GM12875 (cell line): ENCODE measurements at regions not wholly inside any gene's neighbourhood (a gene's known extent, or its start where the extent isn't known, plus 50 kb on each side); places are given as distances from the start of the nearest gene placed in this dataset.

Source experiments
- H3K4me3 ChIP-seq: one replicate; pipeline ENCODE4 v1.5.1; 2011; ENCODE audit warnings: low read depth, low read length, control low read depth
- CTCF ChIP-seq: IDR thresholded peaks from 2 replicates; pipeline ENCODE4 v1.5.1; 2011; ENCODE audit warnings: low read depth, mild to moderate bottlenecking, control low read depth, inconsistent platforms, low read length, moderate library complexity, borderline replicate concordance; ENCODE audit not compliant: insufficient read depth

DNA sequence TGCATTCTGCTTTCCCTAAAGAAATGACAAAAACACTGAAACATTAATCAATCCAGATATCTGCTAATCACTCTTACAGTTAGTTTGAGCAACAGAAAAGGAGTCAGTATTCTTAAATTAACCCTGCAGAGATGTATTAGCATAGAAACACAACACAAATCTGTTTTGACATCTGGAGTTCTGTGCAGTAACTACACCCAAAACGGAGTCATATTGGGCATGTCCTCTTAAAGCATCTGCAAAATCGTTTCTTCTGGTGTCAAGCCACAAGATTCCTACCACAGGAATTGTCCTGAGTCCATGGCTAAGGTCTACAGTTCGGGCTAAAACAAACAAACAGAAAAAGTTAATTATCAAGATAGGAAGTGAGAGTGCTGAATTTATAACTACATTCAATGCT, 332.1 kb upstream of the PKN2 start:
- no peak for TF ChIP-seq CTCF
- H3K4me3 ChIP-seq: no peak overlapping the region

DNA sequence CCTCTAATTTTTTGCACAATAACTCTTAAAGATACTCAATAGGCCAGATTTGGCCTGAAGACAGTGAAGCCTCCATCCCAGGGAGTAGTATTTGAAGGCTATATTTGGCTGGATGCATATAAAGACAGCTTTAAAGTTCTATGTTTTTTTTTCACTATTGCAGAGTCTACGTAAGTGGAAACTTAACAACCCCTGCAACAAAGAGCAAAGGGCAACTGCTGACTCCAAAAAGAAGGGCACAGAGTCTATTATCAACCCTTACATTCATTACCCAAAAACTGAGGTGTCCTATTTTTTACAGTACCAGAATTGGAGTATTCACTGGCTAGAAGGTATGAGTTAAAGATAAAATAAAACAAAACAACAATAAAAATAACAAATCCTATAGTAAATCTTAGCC, 329.8 kb upstream of the PKN2 start:
- H3K4me3 ChIP-seq: no peak overlapping the region
- no peak for TF ChIP-seq CTCF

- TF ChIP-seq CTCF: no peak
- H3K4me3 ChIP-seq: no peak overlapping the region
Measured at GRCh38 chr1:88357729-88358128, 326.3 kb upstream of the PKN2 start.

DNA sequence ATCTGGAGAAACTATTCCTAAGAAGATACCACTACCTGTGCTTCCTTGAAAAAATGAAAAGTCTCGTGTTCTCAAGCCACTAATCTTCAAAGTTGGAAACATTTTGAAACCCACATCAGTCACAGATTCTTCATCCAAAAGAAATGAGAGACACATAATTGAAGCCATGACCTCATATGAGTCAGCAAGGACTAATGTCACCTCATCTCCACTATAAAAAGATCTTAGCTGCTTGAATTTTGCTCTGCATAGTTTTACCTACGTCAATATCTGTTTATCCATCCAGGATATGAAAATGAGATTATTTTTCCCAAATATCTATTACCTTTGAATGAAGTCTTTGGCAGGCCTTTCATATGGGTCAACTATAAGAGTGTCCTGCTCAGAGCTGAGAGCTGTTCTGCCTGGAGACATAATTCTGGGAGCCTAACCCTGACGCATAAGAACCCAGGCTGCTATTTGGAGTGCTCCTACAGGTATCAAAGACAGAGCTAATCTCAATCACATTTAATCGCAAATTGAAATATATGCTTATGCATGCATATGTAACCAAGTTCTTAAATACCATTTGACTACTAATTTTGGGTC, 312.5 kb upstream of the PKN2 start:
- no peak for TF ChIP-seq CTCF
- H3K4me3 ChIP-seq: no peak overlapping the region

DNA sequence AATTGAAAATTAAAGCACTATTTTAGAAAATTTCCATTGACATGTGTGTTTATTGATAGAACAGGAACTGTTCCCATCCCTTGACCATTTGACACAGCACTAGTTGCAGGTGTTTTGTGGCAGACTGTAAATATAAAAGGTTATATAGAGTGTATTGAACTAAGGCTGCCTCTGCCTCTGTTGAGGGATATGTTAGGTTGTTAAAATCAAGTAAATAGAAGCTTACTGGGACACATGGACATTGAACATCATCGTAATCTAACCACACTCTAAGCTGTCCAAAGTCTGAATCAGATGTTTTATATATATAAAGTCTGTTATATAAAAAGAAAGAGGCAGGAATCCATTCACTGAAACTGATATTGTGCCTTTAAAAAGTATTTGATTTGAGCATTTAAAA, 308.1 kb upstream of the PKN2 start:
- TF ChIP-seq CTCF: no peak
- no peak overlapping the region for H3K4me3 ChIP-seq

- no peak for TF ChIP-seq CTCF
- H3K4me3 ChIP-seq: no peak overlapping the region
Measured at GRCh38 chr1:88376421-88376820, 307.7 kb upstream of the PKN2 start.

GRCh38 chr1:88378560-88378959, 305.5 kb upstream of the PKN2 start:
- H3K4me3 ChIP-seq: no peak overlapping the region
- TF ChIP-seq CTCF: no peak
